ENCODE measurements at regions not wholly inside any gene's neighbourhood (a gene's known extent, or its start where the extent isn't known, plus 50 kb on each side); places are given as distances from the start of the nearest gene placed in this dataset.

DNA sequence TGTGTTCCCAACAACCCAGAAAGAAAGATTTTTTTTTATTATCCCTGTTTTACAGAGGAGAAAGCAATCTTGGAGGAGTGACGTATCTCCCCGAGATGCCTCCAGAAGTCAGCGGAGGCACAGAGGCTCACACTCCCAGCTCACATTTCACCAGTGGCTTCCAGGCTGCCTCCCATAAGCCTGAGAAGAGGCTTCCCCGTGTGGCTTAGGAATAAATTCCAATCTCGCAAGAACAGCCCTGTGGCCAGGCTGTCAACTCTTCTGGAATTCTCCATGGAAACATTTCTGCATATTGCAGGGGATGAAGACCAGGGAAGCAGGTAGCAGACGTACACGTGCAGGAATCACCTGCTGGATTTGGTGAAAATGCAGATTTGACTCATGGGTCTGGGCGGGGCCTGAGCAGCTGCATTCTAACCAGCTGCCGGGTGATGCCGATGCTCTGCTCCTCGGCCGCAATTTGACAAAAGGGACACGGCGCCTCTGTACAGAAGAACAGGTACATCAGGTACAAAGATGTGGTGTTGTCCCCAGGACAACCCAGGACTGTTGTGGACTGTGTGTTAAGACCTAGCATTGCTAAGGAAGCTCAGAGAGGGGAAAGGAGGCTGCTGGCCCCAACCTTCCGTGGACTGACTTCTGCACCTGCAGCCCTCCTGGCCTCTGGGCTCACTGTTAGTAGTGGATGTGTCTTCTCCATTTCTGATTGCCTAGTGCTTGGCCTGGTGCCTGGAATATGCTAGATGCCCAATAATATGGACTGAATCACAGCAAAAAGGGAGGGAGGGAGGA lies 114.2 kb upstream of the ID2 start:
- DNase-seq = no peak

DNA sequence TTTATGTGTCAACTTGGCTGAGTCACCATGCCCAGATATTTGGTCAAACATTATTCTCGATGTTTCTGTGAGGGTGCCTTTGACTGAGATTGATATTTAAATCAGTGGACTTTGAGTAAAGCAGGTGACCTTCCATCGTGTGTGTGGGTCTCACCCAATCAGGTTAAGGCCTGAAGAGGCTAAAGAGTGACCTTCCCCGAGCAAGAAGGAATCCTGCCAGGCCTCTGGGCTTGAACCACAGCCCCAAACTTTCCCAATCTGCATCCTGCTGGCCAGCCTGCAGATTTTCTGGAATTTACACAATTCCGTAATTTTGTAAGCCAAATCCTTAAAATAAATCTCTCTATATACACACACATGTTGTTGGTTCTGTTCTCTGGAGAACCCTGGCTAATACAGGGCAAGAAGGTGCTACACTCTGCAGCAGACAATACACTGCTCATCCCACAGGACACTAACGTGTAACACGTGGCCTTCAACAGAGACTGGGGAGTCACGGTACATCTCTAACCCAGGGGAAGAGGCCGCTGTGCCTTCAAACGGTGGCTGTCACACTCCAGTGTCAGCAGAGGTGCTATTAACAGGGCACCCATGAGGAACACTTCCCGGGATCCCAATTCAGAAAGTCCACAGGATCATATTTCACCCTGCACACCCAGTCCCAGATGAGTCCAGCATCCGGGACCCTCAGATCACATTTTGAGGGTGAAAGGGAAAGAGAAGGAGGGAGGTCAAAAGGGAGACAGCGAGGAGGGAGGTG lies 113.1 kb upstream of the ID2 start:
- DNase-seq = no peak

DNA sequence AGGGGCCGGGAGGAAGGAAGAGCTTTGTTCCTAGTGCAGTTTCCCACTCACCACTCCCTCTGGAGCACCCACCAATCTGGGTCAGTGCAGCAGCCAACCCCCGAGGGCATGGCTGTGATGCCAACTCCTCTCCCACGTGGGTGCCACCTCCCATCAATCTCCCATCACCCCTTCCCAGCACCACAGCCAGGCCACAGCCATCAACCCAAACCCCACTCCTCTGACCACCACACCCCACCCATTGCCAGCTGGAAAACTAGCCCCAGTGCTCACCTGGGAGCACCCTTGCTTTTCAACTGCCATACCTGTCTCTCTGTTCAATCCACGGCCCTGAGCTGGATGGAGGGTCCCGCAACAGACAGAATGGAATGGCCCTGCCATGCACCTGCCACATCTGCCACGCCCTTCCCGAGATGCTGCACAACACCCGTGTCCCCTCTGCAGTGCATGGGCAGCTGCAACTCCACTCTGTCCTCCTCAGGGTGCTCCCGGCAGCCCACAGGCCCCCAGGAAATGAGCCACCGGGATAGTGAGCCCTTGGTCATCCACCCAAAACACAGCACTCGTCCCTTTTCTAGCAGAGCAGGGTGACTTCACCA lies 112.4 kb upstream of the ID2 start:
- no peak for DNase-seq

DNA sequence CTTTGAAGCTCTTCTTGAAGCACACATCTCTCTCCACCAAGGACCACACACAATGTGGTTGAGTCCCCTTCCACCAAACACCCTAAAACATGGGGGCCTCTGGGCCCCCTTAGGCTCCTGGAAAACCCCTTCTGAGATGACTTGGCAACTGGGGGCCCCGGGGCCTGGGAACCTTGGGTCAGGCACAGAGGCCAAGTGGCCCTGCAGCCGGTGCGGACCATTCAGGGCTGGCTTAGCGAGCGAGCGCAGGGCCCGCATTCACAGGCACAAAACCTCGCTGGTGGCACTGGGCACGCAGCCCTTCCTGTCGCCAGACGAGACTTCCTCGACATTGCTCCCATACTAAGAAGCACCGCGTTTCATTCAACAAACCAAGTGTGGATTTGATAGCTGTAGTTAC lies 111.2 kb upstream of the ID2 start:
- DNase-seq = no peak

DNA sequence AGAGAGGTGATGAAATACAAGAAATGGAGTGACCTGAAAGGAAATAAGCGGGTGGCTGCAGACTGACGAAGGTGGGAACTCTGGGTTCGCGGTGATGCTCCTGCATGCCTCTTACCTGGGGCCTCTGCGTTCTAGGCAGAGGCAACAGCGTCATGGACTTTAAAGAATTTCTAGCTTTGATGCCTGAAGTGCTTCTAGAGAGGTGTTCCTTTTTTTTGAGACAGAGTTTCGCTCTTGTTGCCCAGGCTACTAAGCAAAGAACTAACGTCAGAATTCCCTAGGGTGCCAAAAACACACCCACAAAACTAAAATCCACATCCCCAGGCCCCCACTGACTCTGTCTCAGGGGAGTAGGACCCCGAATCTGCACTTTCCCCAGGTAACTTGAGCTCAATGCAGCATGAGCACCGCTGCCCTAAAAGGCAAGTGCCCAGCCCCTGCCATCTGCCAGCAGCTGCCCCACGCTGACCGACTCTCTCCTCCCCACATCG lies 110.5 kb upstream of the ID2 start:
- DNase-seq = peak; percentile 56 to 57

DNA sequence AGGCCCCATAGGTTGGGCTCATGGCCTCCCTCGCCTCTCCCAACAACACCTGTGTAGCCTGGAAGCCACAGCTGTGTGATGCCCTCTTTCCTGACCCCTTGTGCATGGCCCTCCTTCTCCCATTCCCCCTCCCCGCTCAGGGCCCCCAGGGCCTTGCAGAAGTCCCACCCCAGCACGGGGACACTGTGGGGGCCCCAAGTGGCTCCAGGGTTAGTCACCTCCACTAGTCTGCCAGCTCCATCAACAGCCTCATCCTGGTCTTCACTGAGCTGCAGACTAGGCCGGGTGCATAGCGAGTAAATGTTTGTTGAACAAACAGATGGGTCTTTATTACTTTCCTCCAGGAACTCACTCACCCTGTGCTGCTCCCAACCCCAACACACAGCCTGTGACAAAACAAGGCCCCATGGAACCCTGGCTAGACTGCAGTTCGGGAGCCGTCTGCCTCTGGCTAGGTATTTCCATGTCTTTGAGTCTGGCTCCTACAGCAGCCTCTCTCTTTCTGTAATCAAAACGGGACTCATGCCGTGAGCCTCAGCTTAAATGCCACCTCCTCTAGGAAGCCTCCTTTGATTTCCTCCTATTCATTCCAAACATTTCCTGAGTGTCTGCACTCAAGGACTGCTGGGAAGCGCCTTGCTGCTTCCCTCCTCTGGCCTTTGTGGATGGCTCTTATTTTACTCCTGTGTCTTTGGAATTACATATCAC lies 109.9 kb upstream of the ID2 start:
- DNase-seq = no peak

DNA sequence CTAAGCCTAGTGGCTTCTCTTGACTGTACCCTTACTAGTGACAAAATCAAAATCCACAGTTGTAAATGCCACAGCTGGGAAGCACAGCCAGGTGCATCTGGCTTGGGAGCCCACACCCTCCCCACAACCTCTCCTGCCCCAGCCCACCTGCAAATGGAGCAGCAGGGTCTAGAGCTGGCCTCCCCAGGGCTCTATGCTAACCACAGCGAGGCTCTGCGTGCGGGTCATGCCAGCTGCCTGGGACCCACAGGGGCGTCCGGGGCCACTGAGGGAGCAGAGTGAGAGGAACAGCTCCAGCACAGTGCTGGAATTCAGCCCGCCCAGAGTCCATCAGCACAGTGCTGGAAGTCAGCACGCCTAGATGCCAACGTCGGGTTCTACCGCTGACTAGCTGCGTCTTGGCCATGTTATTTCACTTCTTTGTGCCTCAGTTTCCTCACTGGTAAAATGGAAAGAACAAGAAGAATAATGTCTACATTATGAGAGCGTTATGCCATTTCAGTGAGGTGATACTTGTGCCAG lies 109.1 kb upstream of the ID2 start:
- DNase-seq = no peak

DNA sequence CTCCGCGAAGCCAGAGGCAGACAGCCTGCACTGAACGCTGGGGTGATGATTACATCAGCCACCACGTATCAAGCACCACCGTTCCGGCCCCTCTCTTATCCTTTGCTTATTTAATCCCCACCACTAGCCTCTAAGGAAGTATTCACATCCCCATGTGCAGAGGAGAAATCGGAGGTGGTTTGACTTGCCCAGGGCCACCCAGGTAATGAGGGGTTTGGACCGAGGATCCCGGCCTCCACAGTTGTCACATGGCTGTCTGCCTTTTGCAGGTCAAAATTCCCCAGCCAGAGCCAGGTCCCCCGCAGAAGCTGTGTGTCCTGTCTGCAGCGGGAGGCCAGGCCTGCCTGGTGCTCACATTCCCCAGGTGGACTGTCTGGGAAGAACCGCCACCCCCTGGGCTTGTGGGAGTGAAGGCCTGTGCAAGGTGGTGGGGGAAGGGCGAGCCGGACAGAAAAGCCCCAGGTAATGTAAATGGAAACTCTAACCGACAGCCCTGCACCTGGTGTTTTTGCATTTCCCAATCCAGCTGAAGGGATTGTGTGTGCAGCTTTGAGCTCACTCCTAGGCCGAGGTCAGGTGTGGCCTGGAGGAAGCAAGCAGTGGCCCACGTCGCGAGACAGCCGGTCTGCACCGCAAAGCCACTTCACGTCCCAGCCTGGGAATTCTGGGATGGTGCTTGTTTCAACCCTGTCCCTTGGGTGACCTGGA lies 108.5 kb upstream of the ID2 start:
- no peak for DNase-seq

DNA sequence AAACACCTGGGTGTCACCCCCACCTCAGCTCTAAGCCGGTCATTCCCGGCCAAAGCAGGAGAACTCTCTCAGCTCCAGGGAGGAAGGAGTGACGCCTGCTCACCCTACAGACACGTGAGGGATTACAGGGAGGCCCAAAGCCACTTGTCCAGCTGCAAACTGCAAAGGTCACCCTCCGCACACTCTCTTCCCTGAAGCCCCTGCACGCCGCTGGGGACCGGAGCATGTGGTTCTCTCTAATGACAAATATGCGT lies 108.0 kb upstream of the ID2 start:
- DNase-seq = no peak

DNA sequence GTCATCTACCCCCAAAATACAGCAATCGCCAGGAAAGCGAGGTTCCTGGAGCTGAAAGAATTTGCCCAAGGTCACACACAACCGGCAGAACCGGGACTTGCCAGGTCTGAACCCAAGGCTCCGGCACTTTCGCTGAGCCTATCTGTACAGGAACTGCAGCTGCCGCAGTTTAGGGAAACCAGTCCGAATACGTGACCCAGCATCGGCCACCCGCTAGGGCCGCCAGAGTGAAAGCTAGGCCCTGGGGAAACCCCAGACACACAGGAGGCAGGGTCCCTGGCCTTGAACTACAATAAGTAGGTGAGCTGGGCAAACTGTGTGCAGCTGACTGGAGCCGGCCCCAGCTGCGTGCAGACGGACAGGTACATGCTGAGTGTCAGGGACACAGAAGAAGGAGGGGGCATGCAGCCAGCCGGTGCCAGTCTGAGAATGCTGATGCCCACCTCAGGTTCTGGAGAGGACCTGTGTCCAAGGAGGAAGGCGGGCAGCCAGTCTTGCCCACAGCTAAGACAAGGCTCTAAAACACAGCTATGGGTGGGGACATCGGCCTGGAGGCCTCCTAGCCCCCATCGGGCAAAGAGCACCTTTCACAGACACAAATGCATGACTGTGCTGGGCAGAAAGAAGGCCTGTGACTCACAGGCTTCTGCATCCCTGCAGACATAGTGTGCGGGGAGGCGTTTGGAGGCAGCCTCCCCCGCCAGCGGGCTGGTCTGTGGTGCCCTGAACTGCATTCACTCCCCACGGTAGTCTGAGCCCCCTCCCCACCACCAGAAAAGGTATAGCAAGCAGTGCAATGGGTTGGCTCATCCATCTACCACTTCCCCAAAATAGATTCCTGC lies 107.4 kb upstream of the ID2 start:
- DNase-seq = no peak

DNA sequence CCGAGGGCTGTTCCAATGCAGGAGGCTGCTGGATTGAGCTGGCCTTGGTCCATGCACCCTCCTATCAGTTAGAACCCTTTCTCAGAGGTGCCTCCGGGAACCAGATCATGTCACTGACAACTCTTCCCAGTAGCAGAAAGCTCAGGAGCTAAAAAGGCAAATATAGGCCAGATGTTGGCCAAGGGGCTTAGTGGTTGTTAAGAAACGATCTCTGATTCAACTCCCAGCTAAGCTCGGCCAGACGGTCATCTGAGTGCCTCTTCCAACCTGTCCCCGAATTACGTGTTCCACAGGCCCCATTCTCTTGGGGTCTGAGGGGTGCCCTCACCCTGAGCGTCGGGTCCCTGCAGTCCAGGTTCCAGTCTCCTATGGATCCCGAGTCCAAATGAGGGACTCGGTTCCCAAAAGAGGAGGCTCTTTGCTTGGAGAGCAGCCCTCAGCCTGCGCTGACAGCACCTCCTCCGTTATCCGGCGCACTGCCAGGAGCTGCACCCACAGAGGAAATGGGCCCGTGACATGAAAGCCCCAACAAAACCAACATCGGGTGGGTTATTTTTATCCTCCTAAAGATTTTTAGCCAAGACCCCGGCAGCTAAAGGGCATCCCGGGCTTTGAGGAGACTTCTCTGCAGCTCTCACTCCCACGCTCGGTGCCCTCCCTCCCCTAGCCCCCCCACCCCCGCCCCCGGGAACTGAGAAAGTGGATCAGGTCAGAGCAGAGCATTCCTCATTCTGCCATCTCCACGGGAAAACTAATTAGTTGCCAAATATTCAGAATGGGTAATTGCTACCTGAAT lies 106.6 kb upstream of the ID2 start:
- no peak for DNase-seq

DNA sequence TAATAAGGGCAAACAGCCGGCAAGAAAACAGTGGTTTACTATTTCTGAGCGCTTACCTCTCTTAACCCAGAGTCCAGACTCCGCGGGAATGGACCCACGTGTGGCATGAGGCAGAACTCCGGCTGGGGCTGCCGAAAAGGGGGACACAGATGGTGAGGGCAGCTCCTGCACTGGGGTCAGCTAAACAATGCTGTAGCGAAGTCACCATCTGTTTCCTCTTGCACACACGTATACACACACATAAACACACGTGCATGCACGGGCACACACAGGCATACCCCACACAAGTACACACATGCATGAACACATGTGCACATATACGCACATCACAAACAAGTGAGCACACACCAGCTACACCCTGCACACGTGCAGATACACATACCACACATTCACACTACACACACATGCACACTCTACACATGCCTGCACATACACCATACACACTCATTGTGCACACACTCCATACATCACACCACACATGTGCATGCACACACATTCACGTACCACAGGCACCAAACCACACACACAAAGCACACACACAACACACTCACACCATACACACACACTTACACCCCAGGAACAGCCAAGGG lies 105.9 kb upstream of the ID2 start:
- no peak for DNase-seq

DNA sequence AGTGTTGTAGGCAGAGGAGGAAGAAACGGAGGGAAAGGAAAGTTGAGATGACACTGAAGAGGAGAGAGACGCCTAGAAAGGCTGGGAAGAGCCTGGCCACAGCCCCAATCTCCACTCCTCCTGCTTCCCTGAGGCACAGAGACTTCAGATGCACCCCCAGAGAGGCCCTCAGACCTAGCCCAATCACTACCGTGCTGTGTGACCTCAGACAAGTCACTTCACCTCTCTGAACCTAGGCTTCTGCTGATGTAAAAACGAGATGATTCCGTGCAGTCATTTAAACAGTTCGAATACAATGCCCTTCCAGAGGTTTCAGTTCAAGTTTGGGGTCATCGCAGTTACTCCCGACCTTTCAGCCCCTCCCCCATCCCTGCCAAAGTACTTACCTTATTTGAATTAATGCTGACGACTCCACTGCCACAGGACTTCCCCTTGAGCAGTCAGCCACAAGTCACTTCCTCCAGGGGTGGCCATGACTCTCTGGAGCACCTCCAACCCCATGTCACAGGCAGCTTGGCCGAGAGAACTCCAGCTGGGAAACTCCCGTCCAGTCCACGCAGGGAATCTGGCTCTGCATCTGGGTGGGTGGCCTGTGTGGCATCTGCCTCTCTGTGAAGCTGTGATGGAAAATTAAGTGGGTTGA lies 105.2 kb upstream of the ID2 start:
- DNase-seq = peak; percentile 62 to 71

DNA sequence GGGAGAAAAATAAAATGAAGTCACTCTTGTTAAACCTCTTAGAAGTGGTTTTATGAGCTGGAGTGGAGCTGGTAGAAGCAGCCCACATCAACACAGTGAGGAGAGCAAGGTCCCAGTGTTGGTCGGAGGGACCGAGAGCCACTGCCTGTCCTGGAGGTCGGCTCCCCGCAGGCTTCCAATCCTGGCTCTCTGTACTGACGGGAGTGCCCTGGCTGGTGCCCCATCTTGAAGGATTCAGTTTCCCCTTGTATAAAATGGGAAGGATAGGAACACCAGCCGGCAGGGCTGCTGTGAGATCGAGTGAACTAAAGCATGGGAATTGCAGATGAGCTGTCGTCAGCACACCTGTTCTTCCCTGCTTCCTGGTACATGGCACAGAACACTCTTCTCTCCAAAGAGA lies 104.3 kb upstream of the ID2 start:
- DNase-seq = no peak

DNA sequence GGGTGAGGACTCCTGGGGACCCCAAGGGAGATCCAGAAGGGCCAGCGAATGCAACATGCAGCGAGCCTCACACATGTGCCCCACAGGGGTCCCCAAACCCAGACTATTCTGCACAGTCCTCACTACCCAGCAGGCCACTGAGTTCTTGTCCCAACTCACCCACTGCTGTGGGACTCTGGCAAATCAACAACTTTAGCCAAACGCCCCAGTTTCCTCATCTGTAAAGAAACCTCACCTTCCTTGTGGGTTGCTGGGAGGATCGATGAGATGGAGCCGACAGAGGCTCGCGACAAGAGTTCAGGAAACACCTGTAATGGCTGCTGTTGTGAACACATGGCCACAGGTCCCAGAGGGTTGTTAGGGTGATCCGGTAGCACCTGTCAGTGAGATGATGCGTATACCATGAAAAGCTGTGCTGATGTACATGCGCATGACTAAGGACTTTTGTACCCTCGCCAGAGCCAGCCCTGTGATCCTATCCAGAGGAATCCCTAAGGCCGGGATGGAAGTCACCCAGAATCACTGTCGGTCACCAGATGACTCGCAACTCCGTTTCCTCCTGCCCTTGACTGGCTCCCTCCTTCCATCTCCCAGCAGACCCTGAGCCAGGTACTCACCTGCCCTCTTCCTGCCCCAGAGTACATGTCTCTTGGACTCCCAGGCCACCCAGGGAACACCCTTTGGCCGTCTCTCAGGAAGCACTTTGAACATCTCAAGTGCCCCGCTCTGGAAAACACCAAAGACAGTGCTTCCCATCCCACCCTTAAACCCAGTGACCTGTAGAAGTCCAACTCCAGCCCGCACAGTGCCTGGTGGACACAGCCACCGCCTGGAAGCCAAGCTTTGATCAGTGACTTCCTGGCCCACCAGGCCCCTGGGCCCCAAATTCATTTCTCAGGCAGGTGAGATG lies 103.3 kb upstream of the ID2 start:
- DNase-seq = no peak

DNA sequence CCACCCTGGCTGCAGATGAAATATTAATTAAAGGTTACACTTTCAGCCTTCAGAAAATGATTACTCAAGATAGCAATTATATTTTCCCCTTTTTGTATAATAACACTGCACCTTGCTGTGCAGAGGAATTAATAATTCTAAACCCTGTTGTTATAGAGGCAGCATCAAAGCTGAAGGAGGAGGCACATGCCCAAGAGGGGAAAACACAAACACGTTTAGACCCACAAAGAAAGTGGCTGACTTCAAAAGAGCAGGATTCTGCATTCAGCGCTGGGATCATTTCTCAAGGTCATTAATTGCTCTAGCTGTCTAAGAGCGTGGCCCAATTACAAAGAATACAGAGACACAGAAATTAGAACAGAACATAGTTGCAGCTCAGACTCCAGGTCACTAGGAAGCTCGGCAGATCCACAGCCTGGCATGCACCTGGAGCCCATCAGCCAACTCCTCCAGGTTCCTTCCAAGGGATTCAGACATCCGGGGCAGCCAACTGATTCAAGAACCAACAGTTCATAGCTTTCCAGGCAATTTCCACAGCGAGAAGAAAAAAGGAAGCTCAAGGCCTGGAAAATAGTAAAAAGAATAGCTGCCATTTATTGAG lies 102.3 kb upstream of the ID2 start:
- no peak for DNase-seq

Data from right lung (tissue), 2 donors.